ENCODE measurements at regions not wholly inside any gene's neighbourhood (a gene's known extent, or its start where the extent isn't known, plus 50 kb on each side); places are given as distances from the start of the nearest gene placed in this dataset.

GRCh38 chr13:64459778-64460177 is 2770.4 kb downstream of the PCDH9 start:
- DNase-seq (ENCODE audit: low read depth, low spot score), result no peak

- DNase-seq (ENCODE audit: low read depth, low spot score), result peak; percentile 18
Measured at GRCh38 chr13:64457976-64458375, 2772.2 kb downstream of the PCDH9 start.

DNA sequence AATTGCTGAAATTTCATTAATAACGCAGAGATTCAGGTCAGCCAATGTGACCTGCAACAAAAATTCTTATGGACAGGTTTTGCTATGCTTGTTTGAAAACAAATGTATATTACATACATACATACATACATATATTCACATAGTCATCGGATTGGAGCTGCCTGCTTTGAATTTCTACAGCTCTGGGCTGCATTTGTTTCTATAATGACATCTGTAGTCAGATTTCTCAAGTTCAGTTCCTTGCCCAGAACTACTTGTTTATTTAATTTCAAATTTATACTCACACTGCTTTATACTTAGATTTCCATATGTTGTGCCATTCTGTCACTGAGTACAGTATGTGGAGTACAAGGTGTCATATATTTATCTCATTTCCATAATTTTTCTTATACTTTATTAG is 2775.0 kb downstream of the PCDH9 start:
- DNase-seq (ENCODE audit: low read depth, low spot score), result no peak

GRCh38 chr13:64453831-64454230 is 2776.3 kb downstream of the PCDH9 start:
- no peak for DNase-seq (ENCODE audit: low read depth, low spot score)

DNA sequence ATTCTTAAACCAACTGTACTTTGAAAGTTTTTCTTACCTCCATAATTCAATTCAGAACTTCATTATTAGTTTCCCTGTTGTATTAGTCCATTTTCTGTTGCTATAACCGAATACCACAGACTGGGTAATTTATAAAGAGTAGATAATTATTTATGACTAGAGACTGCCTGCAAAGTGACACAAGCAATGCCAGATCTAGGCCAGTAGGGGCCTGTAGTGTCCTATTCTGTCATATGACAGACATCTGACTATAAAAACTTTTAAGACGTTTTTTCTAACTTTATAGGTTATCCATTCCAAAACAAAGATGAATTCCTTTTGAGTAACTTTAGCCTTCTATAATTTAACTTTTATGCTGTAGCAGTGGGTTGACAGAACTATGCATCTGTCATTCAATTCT is 2783.8 kb downstream of the PCDH9 start:
- no peak for DNase-seq (ENCODE audit: low read depth, low spot score)

DNA sequence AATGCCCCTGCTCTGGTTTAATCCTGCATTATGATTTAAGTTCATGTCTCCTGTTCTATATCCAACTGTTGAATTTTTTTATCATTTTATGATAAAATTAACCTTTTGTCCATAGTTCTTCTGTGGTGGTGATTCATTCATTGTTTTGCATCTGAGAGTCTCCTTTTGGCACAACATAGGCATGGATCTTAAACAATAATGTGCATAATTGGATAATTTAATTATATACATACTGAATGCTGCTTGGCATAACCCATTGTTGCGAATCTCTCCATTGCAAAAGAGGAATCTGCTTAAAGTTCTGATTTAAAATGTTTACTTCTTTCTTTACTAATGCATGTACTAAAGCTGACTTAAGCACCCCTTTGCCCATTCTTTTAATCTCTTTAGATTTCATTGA is 2788.4 kb downstream of the PCDH9 start:
- DNase-seq (ENCODE audit: low read depth, low spot score), result no peak

- DNase-seq (ENCODE audit: low read depth, low spot score), result no peak
Measured at GRCh38 chr13:64438084-64438483, 2792.1 kb downstream of the PCDH9 start.

- DNase-seq (ENCODE audit: low read depth, low spot score), result no peak
Measured at GRCh38 chr13:64429691-64430090, 2800.4 kb downstream of the PCDH9 start.

DNA sequence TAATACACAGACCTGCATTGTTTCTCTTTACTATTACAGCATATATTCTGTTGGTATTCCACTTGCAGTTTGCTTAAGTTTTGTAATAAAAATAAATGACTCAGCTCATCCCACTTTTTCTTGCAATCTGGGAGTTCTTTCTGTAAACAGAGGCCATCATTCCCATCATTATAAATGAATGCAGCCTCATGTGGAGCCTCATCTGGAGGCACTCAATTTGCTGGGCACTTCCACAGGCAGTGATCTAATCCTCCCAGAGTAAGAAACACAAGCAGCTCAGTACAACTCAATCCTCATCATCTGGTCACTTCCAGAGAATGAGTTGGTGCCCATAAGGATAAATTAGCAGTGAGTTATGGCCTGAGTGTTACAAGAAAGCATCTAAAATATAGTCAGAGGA is 2801.9 kb downstream of the PCDH9 start:
- DNase-seq (ENCODE audit: low read depth, low spot score), result peak; percentile 60

DNA sequence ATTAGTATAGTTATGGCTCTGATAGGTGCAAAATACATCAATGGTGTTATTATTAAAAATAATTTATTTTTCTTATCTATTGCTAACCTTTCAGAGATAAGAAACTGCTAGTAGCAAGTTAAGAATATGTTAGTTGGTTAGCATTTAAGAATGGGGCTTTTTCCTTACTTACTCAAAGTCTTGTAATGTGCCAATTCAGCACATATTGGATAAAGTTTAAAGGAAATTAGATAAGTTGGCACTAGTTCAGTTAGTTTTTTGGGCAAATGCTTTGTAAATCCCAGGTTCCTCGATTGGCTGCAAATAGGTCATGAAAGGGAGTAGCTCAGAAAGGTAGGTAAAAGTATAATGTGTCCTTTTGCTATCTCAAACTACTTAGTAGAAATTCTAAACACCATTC is 2806.7 kb downstream of the PCDH9 start:
- no peak for DNase-seq (ENCODE audit: low read depth, low spot score)

DNA sequence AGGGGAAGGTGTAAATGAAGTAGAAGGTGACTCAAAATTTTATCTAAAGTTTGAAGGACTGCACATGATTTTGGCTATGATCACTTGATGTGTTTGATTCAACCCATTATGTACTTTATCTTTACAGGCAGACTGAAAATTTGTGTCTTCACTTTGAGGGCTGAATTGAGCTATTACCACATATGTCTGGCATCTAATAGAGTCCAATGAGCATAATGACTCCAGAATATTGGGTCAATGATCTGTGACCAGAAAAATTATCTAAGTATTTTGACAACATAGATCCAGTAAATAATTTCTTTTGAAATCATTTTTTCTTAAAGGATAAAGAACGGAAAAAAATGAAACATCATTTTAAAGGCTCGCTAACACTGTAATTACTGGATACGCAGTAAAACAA is 2810.0 kb downstream of the PCDH9 start:
- DNase-seq (ENCODE audit: low read depth, low spot score), result no peak

DNA sequence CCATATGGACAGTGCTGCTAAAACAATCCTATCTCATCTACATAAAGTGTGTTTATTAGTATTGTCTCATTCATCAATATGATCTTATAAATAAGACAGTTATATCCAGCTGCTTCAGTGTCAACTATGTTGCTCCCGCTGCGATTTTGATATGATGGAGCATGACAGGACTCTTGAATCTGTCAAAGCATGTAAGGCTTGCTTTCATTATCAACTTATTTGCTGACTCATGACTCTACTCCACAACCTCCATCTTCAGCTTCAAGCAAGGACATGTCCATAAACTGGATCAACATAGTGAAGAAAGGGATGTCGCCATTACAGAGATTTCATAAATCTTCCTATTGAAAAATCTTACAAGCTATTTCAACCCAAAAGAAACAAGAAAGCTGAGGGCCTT is 2812.6 kb downstream of the PCDH9 start:
- no peak for DNase-seq (ENCODE audit: low read depth, low spot score)

DNA sequence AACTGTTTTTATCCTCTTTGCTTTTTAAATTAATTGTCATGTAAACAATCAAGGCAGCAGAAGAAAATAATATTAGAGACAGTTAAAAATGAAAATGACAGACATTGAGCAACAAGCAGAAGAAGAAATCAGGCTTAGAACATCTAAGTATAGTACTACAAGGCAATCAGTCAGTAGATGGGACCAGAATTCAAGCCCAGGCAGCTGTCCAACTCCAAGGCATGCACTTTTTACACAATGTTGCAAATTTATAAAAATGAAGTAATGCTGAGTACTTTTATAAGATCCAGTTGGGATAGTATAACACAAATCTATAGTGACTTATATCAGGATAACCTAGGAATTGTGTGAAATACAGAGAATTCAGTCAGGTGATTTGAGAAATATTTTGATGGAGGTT is 2815.8 kb downstream of the PCDH9 start:
- no peak for DNase-seq (ENCODE audit: low read depth, low spot score)

DNA sequence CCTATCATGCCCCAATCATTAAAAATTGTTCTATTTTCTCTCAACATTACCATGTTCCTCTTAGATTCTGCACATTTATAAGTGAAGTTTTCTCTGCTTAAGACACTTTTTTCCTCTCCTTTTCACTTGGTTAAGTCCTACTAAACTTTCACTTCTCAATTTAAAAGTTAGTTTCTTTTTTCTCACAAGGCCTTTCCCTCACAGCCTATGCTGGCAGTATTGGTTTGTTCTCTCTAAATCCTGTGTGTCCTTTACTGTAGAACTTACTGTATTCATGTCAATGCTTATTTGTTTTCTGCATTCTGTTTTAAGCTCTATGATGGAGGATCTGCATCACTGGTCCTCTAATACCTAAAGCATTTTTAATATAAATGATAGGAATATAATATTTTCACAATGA is 2816.6 kb downstream of the PCDH9 start:
- DNase-seq (ENCODE audit: low read depth, low spot score), result no peak

DNA sequence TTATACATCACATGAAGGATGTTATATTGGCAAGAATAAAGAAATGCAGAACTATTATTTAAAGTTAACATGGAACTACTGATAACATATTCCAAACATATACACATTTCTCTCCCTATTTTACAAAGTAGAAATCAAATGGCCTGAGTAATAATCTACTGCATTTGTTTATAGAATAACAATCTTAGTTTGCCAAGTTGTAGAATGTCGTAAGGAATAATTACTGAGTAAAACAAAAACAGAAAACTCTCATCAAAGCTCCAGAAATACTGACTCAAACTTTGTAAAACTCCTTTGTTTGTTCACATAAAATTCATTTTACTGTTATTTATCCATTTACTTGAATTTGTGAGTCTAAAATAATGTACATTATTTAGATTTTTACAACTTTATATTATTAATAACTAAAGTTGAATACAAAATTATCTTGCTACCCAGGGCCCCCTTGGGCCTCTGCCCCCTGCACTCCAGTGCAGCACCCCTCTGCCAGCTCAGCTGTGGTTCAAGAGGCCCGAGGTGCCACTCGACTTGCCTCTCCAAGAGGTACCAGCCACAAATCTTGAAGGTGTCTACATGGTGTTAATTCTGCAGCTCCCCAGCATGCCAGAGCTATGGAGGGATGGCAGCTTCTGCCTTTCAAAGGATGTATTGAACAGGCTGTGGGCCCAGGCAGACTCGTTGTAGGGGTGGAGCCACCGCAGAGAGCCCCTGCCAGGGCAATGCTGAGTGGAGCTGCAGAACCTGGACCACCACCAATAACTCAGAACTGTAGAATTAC is 2819.7 kb downstream of the PCDH9 start:
- DNase-seq (ENCODE audit: low read depth, low spot score), result no peak

DNA sequence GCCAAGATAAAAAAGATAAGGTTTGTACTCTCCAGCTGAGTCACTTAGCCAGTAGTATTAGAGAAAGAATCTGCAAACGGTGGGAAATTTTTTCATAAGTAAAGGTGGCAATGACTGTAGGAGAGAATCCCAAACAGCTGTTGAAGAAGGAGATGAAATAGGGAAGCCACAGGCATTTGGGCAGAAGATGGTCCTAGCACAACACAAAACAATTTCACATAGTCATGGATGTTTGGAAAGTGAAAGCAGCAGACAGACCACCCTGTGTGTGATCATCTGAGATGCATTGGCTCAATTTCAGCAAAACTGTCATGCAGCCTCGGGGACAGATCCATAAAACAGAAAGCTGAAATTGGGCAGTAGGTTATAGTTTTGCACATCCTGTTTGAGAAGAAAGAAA is 2832.4 kb downstream of the PCDH9 start:
- no peak for DNase-seq (ENCODE audit: low read depth, low spot score)

GRCh38 chr13:64377606-64378005 is 2852.5 kb downstream of the PCDH9 start:
- DNase-seq (ENCODE audit: low read depth, low spot score), result no peak

- DNase-seq (ENCODE audit: low read depth, low spot score), result no peak
Measured at GRCh38 chr13:64371461-64371860, 2858.7 kb downstream of the PCDH9 start.

DNA sequence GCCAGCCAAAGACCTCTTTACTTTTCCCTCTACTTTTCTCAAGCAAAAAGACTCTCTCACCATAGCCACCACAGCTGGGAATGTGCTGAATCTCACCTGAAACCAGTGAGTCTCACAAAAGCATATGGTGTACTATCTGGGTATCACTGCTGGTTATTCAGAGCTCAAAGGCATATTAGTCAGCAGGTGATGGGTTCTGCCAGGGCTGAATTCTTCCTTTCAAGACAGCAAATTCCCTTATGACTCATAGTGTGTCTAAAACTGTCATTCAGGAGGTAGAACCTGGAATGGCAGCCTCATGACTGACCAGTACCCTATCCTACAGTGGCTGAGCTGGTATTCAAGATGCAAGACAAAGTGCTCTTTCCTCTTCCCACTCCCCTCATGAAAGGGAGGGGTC is 2859.1 kb downstream of the PCDH9 start:
- no peak for DNase-seq (ENCODE audit: low read depth, low spot score)

DNA sequence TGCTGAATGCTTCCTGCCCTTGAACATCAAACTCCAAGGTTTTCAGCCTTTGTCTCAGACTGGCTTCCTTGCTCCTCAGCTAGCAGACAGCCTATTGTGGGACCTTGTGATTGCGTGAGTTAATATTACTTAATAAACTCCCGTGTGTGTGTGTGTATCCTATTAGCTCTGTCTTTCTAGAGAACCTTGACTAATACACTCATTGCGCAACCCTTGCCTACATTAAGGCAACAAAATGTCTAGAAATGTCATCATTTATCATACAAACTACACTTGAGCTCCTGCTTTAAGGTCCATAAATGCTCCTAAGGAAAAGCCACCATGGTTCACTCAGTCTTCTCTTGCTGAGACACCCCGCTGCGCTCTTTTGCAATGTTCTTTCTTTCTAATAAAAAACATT is 2861.0 kb downstream of the PCDH9 start:
- DNase-seq (ENCODE audit: low read depth, low spot score), result no peak

- DNase-seq (ENCODE audit: low read depth, low spot score), result no peak
Measured at GRCh38 chr13:64362564-64362963, 2867.6 kb downstream of the PCDH9 start.

GRCh38 chr13:64347664-64348063 is 2882.5 kb downstream of the PCDH9 start:
- DNase-seq (ENCODE audit: low read depth, low spot score), result no peak

- DNase-seq (ENCODE audit: low read depth, low spot score), result no peak
Measured at GRCh38 chr13:64339373-64340063, 2890.6 kb downstream of the PCDH9 start.

All from brain pericyte (primary cell).